GM18519 (cell line): ENCODE measurements at regions not wholly inside any gene's neighbourhood (a gene's known extent, or its start where the extent isn't known, plus 50 kb on each side); places are given as distances from the start of the nearest gene placed in this dataset.
"Not testable (repeated sequence)": the region's sequence is repeated elsewhere in the genome, so short reads cannot be mapped to it uniquely, and the experiment has no call there.

ENCODE experiments used
- ATAC-seq: cut with Tn5 transposase; IDR thresholded peaks from one replicate; pipeline ENCODE4 v1.9.1; 2021; ENCODE audit warnings: mild to moderate bottlenecking, moderate library complexity; ENCODE audit not compliant: unreplicated experiment, low FRiP score

- not testable (repeated sequence) for ATAC-seq
Measured at GRCh38 chr1:157196670-157197456, 58.7 kb upstream of the ETV3 start.

- no peak for ATAC-seq
Measured at GRCh38 chr1:157196245-157196543, 58.0 kb upstream of the ETV3 start.

- ATAC-seq = no peak
Measured at GRCh38 chr1:157195521-157196244, 57.5 kb upstream of the ETV3 start.

- no peak for ATAC-seq
Measured at GRCh38 chr1:157194731-157195520, 56.7 kb upstream of the ETV3 start.

- no peak for ATAC-seq
Measured at GRCh38 chr1:157193702-157194391, 55.7 kb upstream of the ETV3 start.

- no peak for ATAC-seq
Measured at GRCh38 chr1:157193219-157193618, 55.0 kb upstream of the ETV3 start.

GRCh38 chr1:157189986-157190982, 52.1 kb upstream of the ETV3 start:
- ATAC-seq = no peak

GRCh38 chr1:157189096-157189495, 50.9 kb upstream of the ETV3 start:
- no peak for ATAC-seq
